NT2/D1 (cell line): ENCODE measurements at regions not wholly inside any gene's neighbourhood (a gene's known extent, or its start where the extent isn't known, plus 50 kb on each side); places are given as distances from the start of the nearest gene placed in this dataset.

ENCODE experiments used
- DNase-seq: peaks from one replicate; pipeline ENCODE4 v3.0.0-alpha.2; 2011; ENCODE audit warnings: low read depth, low spot score
- H3K27me3 ChIP-seq: 2 replicates; pipeline ENCODE4 v1.6.0; 2011; ENCODE audit warnings: mild to moderate bottlenecking; ENCODE audit not compliant: insufficient read length, insufficient read depth
- H3K36me3 ChIP-seq: 2 replicates; pipeline ENCODE4 v1.6.1; 2011; ENCODE audit warnings: mild to moderate bottlenecking, low read length, mixed read lengths; ENCODE audit not compliant: insufficient read depth, insufficient read length
- H3K4me1 ChIP-seq: 2 replicates; pipeline ENCODE4 v1.5.1; 2011; ENCODE audit not compliant: insufficient read depth, insufficient read length
- H3K4me3 ChIP-seq: 2 replicates; pipeline ENCODE4 v1.5.1; 2011; ENCODE audit warnings: low read depth; ENCODE audit not compliant: insufficient read length
- H3K9ac ChIP-seq: 2 replicates; pipeline ENCODE4 v1.6.0; 2011; ENCODE audit warnings: low read depth; ENCODE audit not compliant: insufficient read length
- H3K9me3 ChIP-seq: 2 replicates; pipeline ENCODE4 v1.5.1; 2011; ENCODE audit warnings: mild to moderate bottlenecking, low read length; ENCODE audit not compliant: insufficient read depth
- SUZ12 ChIP-seq: IDR thresholded peaks from 2 replicates; pipeline ENCODE4 v1.6.1; 2011; ENCODE audit not compliant: insufficient read length, insufficient read depth; ENCODE audit errors: extremely low read depth
- YY1 ChIP-seq: IDR thresholded peaks from 2 replicates; pipeline ENCODE4 v1.6.1; 2011; ENCODE audit not compliant: insufficient read length, insufficient read depth
- ZNF274 ChIP-seq: IDR thresholded peaks from 2 replicates; pipeline ENCODE4 v1.6.1; 2011; ENCODE audit warnings: mild to moderate bottlenecking, low read depth, low read length

GRCh38 chr17:79212149-79213087 is 137.8 kb downstream of the ENGASE start:
- peak; percentile 71 for DNase-seq

DNA sequence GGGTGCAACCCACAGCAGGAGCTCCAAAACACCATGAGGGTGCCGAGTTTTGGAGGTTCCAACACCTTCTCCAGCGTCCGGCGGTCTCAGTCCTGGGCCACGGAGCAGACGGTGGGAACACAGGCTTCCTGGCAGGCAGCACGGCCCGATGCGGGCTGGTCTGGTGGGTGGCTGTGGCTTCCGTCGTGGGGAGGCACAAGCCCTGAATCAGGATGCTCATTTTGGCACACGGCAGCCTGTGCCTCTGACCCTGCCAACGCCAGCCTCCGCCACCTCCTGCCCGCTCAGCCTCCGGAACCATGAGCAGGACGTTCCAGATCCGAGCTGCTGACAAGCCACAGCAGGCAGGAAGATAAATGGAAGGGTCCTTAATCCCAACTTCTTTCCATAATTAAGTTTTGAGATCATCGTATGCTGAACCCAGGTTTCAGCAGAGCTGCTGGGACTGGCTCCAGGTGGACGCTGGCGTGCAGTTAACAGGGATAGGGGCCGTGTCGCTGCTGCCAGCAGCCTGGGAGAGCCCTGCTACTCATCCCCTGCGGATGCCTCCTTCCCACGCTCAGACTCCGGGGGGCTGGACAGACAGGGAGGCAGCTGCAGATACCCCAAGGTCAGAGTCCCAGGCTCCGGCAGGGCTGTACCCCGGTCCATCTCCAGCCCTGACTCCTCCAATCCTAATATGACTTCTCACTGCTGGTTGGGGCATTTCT is 136.6 kb downstream of the ENGASE start:
- H3K4me3 ChIP-seq, result no peak overlapping the region
- peaks cover 36% of the 10 kb centered on the region for H3K4me1 ChIP-seq
- H3K9me3 ChIP-seq, result no peaks in the 10 kb centered on the region
- peak overlapping the region; percentile 83 for H3K9ac ChIP-seq
- H3K27me3 ChIP-seq, result no peaks in the 10 kb centered on the region
- DNase-seq, result no peak
- TF ChIP-seq YY1 (no peak), ZNF274 (no peak), SUZ12 (no peak)
- no peaks in the 10 kb centered on the region for H3K36me3 ChIP-seq

More at GRCh38 chr17:79212149-79213087, 137.8 kb downstream of the ENGASE start:
- H3K9me3 ChIP-seq, result no peaks in the 10 kb centered on the region
- no peaks in the 10 kb centered on the region for H3K36me3 ChIP-seq
- peak overlapping the region; percentile 13 for H3K4me3 ChIP-seq
- H3K4me1 ChIP-seq, result peaks cover 45% of the 10 kb centered on the region
- peak overlapping the region; percentile 83 for H3K9ac ChIP-seq
- no peaks in the 10 kb centered on the region for H3K27me3 ChIP-seq
- TF ChIP-seq SUZ12, result no peak
- TF ChIP-seq YY1, result no peak
- TF ChIP-seq ZNF274, result no peak

DNA sequence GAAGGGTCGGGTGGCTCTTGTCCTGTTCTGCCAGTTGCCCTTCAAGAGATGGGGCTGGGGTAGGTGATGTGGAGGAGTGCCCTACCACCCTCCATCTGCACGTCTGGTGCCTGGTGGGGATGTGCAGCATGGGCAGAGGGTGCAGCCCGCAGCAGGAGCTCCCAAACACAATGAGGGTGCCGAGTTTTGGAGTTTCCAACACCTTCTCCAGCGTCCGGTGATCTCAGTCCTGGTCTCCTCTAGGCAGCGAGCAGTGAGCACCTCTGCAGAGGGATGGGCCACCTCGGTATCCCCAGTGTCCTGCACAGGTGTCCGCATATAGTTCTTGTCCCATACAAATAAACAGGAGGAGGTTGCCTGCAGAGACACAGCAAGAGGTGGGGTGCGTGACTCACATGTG is 136.0 kb downstream of the ENGASE start:
- TF ChIP-seq ZNF274 (no peak), YY1 (no peak)

DNA sequence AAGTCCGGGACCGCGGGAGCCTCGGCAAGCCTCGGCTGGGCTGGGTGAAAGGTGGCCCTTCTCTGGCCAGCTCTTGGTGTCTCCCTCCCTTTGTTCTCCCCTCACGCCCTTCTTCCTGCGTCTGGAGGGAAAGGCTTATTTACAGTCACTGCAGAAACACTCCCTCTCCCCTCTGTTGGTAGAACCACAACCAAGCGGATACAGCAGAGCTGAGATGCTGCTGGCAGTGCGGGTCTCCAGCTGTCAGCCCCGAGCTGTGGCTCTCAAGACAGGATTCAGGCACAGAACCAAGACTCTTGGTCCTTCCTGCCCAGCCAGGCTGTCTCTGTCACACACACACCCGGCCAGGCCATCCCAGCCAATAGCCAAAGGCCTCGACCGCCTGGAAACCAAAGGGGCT is 133.3 kb downstream of the ENGASE start:
- Histone ChIP-seq H3K4me1 (peaks cover 14% of the 10 kb centered on the region), H3K4me3 (no peak overlapping the region), H3K27me3 (peaks cover 3% of the 10 kb centered on the region), H3K9me3 (no peaks in the 10 kb centered on the region), H3K36me3 (no peaks in the 10 kb centered on the region), H3K9ac (no peak overlapping the region)
- no peak for TF ChIP-seq YY1
- TF ChIP-seq ZNF274, result no peak
- no peak for TF ChIP-seq SUZ12
- no peak for DNase-seq

More for the DNA sequence above, 136.0 kb downstream of the ENGASE start:
- no peak for DNase-seq
- Histone ChIP-seq H3K9ac (no peak overlapping the region), H3K4me1 (peaks cover 32% of the 10 kb centered on the region), H3K36me3 (no peaks in the 10 kb centered on the region), H3K4me3 (no peak overlapping the region), H3K27me3 (no peaks in the 10 kb centered on the region), H3K9me3 (no peaks in the 10 kb centered on the region)

GRCh38 chr17:79205688-79206205 is 131.1 kb downstream of the ENGASE start:
- no peaks in the 10 kb centered on the region for H3K9me3 ChIP-seq
- H3K9ac ChIP-seq, result no peak overlapping the region
- H3K4me1 ChIP-seq, result peaks cover 15% of the 10 kb centered on the region
- TF ChIP-seq ZNF274, result no peak
- TF ChIP-seq SUZ12, result no peak
- TF ChIP-seq YY1, result no peak
- H3K27me3 ChIP-seq, result peaks cover 3% of the 10 kb centered on the region
- no peak for DNase-seq
- no peak overlapping the region for H3K4me3 ChIP-seq
- H3K36me3 ChIP-seq, result no peaks in the 10 kb centered on the region

DNA sequence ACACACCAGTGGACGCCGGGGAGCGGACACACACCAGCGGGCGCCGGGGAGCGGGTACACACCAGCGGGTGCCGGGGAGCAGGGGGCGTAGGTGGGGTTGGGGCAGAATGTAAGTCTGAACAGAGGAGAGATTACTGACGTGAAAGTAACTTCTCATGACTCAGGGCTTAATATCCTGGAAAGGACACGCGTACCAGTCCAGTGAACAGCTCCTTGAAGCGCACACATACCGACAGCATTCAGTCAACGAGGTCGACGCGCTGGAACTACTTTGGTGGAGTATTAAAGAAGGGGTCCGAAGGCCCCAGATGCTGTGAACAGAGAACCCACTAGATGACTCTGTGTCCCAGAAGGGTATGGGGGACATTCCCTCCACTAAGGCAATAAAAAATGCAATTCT is 129.6 kb downstream of the ENGASE start:
- H3K4me1 ChIP-seq, result peaks cover 15% of the 10 kb centered on the region
- H3K36me3 ChIP-seq, result no peaks in the 10 kb centered on the region
- no peaks in the 10 kb centered on the region for H3K9me3 ChIP-seq
- no peak for DNase-seq
- no peak overlapping the region for H3K4me3 ChIP-seq
- peaks cover 3% of the 10 kb centered on the region for H3K27me3 ChIP-seq
- no peak overlapping the region for H3K9ac ChIP-seq
- TF ChIP-seq YY1 (no peak), SUZ12 (no peak), ZNF274 (no peak)

DNA sequence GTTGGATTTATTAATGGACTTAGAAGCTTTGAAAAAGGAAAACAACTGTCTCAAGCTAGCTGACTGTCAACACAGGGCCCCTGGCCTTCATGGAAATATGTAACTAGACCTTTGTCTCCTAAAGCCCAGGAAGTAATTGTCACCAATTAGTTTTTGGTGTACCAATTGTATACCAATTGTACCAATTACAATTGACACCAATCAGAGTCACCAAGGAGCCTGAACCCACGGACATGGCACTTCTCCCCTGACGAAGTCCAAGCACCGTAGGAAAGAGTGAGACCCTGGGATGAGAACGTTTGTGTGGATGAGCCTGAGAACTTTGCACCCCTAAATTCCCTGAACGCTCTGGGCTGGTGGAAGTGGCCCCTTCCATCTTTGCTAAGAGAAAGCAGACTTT is 129.0 kb downstream of the ENGASE start:
- H3K36me3 ChIP-seq, result no peaks in the 10 kb centered on the region
- DNase-seq, result no peak
- no peak overlapping the region for H3K9ac ChIP-seq
- H3K4me1 ChIP-seq, result peaks cover 15% of the 10 kb centered on the region
- no peak overlapping the region for H3K4me3 ChIP-seq
- H3K27me3 ChIP-seq, result peaks cover 3% of the 10 kb centered on the region
- no peaks in the 10 kb centered on the region for H3K9me3 ChIP-seq
- TF ChIP-seq ZNF274 (no peak), SUZ12 (no peak), YY1 (no peak)
